ENCODE measurements at regions not wholly inside any gene's neighbourhood (a gene's known extent, or its start where the extent isn't known, plus 50 kb on each side); places are given as distances from the start of the nearest gene placed in this dataset.

GRCh38 chr2:121076885-121077549, 208.0 kb downstream of the TFCP2L1 start:
- peak; percentile 78 for TF ChIP-seq CTCF (IDR thresholded peaks at IDR 0.05; ENCODE audit: poor library complexity)
- TF ChIP-seq EZH2 (IDR thresholded peaks at IDR 0.05; ENCODE audit: borderline replicate concordance), result no peak
- TF ChIP-seq EZH2phosphoT487 (IDR thresholded peaks at IDR 0.05; ENCODE audit: low read depth, severe bottlenecking, unreplicated experiment), result no peak
